Stromal cell of bone marrow (primary cell): ENCODE measurements at regions not wholly inside any gene's neighbourhood (a gene's known extent, or its start where the extent isn't known, plus 50 kb on each side); places are given as distances from the start of the nearest gene placed in this dataset.
"Not testable (repeated sequence)": the region's sequence is repeated elsewhere in the genome, so short reads cannot be mapped to it uniquely, and the experiment has no call there.

Experiments used
- DNase-seq: peaks from one replicate; pipeline ENCODE4 v3.0.0-alpha.2; 2012; ENCODE audit warnings: low read depth

DNA sequence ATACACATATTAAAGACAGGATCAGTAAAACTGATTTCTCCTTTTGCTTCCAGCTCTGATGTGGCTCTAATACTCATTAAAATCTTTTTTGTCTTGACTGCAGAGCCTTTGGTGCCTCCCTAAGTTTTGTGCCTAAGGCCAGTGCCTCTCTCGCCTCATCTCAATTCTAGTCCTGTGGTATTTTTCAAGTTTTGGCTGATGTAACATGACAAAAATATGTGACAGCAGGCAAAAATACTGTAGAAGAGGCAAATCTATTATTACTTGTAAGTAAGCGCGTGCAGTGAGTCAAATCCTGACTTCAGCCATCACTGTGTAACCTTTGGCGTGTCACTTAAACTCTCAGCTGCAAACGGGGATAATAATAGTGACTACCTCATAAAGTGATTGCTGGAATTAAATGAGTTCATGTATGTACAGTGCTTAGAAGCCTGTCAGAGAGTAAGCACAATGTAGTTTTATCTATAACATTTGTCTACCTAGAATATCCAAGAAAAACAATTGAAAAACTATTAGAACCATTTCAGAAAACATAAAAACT lies 74.0 kb downstream of the MAB21L3 start:
- no peak for DNase-seq

DNA sequence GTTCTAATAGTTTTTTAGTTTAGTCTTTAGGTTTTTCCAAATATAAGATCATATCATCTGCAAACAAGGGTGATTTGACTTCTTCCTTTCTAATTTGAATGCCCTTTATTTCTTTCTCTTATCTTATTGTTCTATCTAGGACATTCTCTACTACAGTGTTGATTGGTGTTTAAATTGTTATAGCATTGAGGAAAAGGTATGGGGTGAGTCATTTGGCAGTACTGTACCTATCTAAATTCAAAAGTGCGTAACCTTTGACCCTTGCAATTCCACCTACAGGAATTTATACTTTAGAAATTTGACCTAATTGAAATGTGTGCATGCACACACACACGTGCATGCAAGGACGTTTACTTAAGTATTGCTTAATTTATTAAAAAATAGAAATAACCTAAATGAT lies 78.3 kb downstream of the MAB21L3 start:
- DNase-seq = no peak

DNA sequence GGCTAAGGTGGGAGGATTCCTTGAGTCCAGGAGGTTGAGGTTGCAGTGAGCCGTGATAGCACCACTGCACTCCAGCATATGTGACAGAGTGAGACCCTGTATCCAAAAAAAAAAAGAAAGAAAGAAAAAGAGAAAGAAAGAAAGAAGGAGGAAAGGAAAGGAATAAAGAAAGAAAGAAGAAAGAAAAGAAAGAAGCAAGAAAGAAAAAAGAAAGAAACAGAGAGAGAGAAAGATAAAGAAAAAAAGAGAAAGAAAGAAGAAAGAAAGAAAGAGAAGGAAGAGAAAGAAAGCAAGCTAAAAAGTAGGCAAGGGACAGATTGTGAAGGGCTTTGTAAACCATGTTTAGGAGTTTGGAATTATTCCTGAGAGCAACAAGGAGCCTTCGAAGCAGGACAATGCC lies 80.1 kb downstream of the MAB21L3 start:
- DNase-seq = no peak

DNA sequence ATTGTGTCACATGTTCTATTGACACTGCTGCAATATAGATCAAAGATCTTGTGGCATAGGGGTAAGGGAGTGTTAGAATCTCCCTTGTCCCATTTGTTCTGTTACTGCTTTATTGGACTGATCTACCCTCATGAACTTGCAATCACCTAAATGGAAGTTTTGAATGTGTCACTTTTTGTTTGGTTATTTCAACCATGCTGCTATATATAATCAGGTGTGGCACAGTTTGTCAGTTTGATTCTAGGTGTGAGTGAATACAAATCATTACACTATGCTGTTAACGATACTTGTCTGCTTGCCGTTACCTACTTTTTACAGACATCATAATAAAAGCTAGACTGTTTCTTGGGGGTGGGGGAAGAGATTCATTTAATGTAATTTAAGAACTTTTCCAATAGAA lies 82.6 kb downstream of the MAB21L3 start:
- no peak for DNase-seq

DNA sequence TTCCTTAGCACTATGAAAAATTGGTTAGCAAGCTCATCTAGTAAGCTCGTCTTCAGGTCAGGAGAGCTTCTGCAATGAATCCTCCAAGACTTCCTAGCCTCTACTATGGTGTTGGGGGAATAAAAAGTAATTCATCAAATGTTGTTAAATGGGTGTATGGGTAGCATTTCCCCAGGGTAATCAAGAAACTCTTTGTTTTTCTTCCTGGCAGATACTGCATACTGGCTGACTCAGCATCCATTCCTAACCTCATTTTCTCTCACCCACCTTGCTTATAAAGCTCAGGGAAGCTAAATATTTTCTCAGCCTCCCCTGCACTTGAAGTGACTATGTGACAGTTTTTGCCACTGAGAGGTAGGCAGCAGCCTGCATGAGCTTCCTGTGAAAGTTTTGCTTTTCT lies 83.4 kb downstream of the MAB21L3 start:
- no peak for DNase-seq

DNA sequence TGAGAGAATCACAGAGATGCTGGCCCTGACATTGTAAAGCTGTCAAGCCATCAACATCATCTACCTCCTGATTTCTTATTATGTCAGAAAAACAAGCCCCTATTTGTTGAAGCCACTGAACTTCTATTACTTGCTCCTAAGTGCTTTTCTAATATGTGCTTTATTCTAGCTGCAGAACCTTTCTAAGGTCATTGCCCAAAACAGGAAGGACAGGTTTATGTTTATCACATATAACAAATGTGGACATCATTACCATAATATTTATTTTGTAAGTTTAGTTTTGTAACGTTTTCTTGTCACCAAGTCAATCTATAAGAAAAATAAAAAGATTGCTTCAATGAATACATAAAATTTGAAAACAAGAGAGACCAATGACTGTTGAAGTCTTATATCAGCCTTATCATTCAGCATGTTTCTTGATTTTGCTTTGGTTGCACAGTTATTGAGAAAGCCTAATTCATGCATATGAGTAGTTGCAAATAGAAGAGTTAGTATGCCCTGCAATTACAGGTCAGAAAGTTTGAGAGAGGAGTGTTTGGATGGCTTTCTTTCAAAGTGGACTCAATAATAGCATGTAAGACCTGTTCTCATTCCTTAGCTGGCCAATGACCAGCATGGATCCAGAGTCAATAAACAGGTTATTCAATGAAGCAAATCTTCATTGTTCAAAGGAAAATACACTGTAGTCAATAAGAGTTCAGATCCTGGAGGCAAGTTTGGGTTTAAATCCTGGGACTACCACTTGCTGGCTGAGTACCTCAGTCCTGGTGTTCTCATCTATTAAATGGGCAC lies 84.1 kb downstream of the MAB21L3 start:
- no peak for DNase-seq

DNA sequence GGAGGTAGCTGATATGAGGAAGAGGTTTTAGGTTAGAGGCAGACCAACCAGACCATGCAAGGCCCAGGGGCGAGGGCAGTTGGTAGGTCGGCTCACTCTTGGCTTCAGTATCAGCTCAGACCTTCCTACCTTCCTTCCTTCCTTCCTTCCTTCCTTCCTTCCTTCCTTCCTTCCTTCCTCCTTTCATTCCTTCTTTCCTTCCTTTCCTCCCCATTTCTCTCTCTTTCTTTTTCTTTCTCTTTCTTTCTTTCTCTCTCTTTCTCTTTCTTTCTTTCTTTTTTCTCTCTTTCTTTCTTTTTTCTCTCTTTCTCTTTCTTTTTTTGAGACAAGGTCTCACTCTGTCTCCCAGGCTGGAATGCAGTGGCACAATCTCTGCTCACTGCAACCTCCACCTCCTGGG lies 89.1 kb downstream of the MAB21L3 start:
- not testable (repeated sequence) for DNase-seq

DNA sequence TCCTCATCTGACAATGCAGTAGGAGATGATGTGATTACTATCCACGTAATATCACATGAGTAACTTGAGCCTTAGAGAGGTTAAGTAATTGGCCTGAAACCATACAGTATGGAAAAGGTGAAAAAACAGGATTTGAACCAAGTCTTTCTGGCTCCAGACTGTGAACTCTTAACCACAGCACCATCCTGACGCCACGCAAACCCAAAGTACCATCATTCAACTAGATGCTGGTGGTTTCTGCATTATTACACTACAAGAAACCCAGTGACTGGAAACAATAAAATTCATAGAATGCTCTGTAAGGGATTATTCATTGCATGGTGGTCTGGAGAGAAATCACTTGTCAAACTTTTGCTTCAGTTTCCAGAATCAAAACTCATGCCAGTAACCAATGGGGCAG lies 90.7 kb downstream of the MAB21L3 start:
- no peak for DNase-seq

DNA sequence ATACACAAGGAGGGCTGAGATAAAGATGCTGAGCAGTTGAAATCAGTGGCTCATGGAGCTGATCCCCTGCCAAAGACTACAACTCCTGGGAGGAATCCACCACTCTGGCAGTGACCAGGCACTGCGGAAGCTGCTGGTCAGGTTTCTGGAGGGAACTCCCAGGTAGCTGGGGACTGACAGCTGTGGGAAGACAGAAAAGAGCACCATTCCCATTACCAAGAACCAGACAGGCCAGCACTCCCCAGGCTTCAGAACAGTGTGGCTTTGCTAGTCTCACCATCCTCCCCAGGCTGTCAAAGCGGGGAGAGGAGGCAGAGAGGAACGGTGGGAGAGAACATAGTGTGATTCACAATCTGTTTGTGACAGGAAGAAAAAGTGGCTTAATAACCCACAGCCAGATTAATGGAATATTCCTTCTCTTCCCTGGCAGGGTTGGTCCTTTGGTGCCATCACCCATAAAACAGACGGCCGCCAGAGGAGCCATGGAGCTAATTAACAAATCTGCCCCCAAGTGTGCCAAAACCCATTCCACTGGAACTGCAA lies 92.1 kb downstream of the MAB21L3 start:
- no peak for DNase-seq

DNA sequence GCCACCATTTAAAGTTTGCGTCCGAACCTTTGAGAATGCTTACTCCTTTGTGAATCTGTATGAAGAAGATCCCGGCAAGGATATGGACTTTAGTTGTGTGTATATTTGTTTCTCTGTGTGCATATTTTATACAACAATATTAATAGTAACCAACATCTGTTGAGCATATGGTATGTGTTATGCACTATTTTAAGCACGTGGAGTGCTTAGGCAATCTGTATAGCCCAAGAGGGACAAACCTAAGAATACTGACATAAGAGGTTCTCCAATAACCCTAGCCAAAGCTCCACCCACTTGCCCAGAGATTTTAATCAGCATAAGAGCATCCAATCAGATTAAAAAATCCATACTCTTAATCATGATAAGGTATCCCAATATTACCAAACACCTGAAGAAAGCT lies 92.7 kb downstream of the MAB21L3 start:
- no peak for DNase-seq

DNA sequence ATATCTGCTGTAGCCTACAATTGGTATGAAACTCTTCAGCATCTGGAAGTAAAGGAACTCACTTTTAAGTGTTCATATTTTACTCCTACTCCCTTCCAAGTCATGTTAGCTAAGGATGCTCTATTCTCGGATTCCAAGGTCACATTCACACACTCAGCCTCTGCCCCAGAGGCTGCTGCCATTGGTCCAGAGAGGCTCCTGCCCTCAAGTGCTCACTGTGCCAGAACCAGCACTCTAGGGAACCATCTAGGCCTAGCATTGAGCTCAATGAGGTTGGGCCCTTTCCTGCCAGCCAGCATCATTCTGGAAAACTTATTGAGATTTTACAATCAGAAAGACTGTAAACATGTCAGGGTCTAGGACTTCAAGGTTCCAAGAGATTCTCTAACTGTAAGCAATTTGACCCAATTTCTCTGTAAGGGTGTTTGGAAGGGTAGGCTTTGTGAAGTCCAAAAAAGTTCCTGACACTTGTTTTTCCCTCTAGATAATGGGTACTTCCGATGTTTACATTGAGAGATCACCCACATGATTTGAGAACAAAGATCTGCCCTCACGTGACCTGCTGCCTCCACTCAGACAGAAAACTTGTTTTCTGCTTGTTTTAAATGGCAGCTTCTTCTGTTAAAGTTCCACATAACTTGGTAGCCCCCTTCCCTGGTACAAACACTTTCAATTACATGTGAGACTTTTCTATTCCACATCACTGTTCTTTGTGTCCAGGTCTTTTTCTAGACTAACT lies 94.9 kb downstream of the MAB21L3 start:
- DNase-seq = no peak

DNA sequence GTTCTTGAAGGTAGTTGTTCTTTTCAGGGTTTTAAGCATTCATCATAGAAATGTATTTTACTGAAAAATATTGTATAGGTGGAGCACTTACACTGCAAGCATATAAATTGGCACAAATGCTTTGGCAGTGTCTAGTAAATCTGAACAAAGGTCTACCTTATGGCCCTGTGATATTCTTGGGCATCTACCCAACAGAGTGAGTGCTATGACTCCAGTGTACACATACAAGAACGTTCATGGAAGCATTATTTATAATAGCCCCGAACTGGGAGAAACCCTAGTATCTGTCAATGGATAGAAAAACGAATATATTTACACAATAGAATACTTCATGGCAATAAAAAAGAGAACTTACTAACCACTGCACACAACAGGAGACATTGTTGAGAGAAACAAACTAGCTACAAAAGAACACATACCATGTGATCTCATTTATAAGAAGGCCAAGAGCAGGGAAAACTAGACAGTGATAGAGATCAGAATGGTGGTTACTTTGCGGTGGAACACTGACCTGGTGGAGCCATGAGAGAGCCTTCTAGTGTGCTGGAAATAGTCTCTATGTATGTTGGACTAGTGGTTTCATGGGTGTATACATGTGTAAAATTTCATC lies 96.0 kb downstream of the MAB21L3 start:
- DNase-seq = no peak

DNA sequence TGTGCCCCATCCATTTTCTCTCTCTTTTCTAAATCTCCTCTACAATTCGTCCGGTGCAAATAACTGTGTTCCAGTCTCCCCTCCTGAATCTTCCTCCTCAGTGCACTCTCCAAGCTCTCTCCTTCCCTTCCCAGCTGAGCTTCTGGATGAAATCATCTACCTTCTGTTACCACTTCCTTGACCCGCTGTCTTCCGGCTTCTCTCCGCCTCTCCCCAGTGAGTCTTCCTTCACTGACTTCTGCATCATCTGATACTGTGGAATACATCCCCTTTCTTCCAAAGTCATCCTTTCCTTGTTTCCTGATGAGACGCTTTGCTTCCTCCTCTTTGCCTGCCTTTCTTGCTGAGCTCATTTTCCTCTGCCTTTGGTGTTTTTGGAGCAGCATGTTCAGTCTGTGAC lies 96.9 kb downstream of the MAB21L3 start:
- no peak for DNase-seq

DNA sequence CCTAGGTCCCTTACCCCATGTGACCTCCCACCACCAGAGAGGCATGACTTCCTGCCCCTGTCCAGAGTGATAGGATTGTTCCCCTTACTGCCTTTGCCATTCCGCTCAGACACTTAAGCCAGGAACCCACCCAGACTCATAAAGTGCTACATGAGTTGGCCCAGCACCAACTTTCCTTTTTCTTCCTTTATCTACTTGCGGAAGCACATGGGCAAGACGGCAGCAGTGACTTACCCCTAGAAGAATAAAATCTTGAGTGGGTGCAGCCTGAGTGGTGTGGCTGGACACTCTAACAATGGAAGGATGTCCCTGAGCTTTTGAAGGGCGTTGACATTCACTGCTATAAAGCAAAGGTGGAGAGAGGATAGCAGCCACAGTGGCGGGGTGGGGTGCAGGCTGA lies 100.1 kb downstream of the MAB21L3 start:
- no peak for DNase-seq

DNA sequence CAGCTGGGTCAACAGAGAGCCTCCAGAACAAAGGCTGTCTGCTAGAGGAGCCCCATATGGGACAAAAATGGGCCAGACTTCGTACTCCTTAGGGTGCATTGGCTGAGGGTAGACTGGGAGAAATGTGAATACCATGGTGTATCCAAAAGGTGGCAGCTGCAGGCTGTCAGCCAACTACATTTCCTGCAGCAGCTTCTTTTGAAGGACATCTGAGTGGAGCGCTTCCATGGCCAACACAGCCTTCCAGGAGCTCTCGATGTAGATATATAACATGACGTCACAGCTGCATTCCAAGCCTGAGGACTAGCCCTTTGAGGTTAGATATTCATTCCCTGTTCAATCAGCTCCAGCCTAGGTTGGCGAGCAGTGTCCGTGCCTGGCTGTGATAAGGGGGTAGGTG lies 107.7 kb downstream of the MAB21L3 start:
- DNase-seq = no peak

DNA sequence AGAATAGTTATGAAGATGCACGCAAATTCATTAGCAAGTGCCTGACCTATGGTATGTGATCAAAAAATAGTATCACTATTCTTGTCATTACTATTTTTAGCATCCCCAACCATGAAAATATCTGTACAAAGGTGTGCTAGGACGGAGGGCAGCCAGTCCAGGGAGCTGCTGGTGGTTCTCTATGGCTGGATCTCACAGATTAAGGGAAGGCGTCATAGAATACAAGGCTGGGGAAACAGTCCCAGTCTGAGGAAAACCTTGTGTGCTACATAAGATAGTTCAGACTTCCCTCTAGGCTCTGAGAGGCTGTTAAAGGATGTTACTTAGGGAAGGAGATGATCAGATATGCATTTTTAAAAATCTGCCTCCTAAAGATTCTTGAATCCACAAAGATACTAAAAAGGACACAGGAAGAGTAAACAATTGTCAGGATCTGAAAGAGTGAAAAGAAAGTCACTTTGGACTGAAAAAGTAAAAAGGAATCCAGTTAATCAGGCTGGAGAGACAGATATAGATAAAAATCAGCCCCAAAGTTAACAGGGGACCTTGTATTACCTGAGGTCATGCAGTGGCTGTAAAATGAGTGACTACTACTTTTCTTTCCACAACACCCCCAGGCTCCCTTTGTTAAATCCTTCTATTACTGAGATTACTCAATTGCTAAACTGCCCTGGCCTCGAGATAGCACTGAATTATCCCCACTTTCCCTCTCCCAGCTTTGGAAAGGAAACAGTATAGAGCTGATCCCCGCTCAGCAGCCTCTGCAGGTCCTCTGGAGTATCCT lies 108.6 kb downstream of the MAB21L3 start:
- DNase-seq = no peak

DNA sequence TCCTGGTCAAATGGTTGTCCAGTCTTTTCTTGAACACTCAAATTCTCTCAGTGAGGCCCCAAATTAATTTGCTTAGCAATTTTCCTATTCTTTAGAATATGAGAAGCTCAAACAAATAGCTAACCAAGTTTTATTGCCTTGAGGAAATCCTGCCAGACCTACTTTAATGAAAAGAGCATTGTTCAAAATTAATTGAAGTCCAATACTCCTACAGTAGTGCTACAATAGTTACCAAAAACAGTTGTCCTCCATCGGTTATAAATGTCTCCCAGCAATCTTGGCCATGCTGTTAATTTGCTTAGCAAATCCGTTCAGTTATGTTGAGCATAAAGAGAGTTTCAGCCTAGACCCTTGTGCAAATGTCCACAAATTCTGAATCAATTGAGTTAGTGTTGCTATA lies 112.9 kb downstream of the MAB21L3 start:
- no peak for DNase-seq

DNA sequence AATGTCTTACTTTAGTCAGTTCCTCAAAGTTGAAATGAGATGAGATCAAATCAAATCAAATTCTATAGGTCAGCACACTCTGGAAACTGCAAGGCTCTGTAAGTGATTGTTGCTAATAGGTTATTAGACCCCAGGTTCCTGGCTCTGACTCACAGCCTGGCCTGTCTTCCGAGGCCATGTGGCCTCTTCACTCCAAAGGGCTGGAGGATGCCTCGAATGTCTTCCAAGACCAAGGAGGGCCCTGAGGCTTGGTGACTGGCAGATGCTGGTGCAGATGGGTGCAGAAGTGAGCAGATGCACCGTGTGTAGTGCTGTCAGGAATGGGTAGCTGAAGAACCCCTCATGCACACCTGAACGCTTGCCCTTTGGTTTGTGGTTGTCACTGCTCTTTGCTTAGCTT lies 113.4 kb downstream of the MAB21L3 start:
- no peak for DNase-seq

DNA sequence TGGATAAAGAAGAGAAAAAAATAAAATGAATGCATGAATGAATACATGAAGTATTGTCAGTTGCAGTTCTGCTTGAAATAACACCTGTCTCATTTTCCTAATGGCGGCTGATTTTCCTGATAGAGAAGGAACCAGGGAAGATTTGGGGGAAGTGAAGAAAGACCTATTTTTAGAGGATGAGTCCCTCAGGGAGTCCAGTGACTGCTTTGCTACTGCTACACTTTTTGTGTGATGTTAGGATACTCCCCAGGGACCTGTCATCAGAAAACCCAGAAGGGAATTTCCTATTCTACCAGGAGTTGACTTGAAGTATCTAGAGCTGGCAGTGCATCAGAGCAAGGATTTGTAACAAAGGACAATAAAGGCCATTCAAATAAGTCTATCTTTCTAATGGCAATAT lies 114.8 kb downstream of the MAB21L3 start:
- no peak for DNase-seq

DNA sequence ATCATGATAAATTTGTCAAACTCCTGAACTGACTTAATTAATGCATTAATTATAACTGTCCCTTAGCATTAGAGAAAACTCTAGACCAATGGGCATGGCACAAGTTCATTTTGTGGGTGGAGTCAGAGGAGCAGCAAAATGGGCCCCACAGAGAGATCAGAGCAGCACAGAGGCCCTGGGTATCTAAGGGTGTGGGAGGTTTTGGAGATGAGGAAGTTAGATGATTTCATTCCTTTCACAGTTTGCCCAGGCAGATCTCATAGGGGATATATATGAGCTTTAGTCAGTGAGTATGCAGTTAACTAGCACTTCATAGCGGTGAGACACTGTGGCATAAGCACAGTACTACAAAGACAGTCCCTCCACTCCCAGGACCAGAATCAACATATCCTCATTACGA lies 117.3 kb downstream of the MAB21L3 start:
- DNase-seq = no peak

DNA sequence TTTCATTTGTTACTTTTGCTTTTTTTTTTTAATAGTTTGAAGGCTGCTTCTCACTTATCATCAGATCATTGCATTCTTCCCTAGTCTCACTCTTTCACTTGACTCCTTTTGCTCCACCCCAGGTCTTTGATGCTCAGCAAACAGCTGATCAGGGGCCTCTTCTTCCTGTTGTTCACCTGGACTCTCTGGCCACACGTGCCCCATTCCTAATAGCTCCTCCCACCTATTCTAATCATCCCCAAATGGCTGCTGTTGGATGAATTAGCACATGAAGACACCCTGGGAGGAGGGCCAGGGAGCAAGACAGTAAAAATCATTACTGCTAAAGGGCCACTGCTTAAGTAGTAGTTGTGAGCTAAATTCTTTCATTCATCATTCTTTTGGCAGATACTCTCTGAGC lies 119.5 kb downstream of the MAB21L3 start:
- no peak for DNase-seq

DNA sequence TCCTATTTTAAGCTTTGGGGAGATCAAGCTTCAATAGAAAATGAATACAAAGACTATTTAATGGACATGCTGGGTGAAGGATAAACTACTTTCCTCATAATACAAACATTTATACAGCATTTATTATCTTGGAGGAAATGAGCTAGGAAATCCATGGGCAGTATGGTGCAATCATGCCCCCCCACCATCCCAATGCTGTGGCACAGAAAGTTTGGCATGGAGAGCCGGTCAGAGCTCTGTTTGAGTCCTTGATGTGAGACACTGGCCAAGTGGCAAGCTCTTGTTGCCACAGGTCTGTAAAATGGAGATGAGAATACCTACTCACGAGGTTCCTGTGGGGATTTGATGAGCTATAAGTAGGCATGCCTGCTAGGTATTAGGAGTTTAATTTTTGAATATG lies 120.6 kb downstream of the MAB21L3 start:
- no peak for DNase-seq
